Activated naive CD8-positive, alpha-beta T cell treated with anti-CD3 and anti-CD28 coated beads, Interleukin-2, amount 50 U/mL, for 24 hours (primary cell): ENCODE measurements at regions not wholly inside any gene's neighbourhood (a gene's known extent, or its start where the extent isn't known, plus 50 kb on each side); places are given as distances from the start of the nearest gene placed in this dataset.

Experiments
- ATAC-seq: fragments of 150-1000 bp; cut with Tn5 transposase; one replicate; pipeline ENCODE4 v1.10.0; 2021
- DNase-seq: peaks from one replicate; pipeline ENCODE4 v3.0.0; 2021
- H3K27ac Mint-ChIP-seq: one replicate; pipeline ENCODE4 v1.8.0; 2021; ENCODE audit warnings: mild to moderate bottlenecking, mixed read lengths
- H3K27me3 Mint-ChIP-seq: one replicate; pipeline ENCODE4 v1.8.0; 2021; ENCODE audit warnings: mixed read lengths
- H3K36me3 Mint-ChIP-seq: one replicate; pipeline ENCODE4 v1.8.0; 2021; ENCODE audit warnings: low read depth, mixed read lengths
- H3K4me1 Mint-ChIP-seq: one replicate; pipeline ENCODE4 v1.8.0; 2021; ENCODE audit warnings: mixed read lengths
- H3K4me3 Mint-ChIP-seq: one replicate; pipeline ENCODE4 v1.8.0; 2021; ENCODE audit warnings: mild to moderate bottlenecking, moderate library complexity, mixed read lengths
- H3K9me3 Mint-ChIP-seq: one replicate; pipeline ENCODE4 v1.8.0; 2021; ENCODE audit warnings: mixed read lengths

DNA sequence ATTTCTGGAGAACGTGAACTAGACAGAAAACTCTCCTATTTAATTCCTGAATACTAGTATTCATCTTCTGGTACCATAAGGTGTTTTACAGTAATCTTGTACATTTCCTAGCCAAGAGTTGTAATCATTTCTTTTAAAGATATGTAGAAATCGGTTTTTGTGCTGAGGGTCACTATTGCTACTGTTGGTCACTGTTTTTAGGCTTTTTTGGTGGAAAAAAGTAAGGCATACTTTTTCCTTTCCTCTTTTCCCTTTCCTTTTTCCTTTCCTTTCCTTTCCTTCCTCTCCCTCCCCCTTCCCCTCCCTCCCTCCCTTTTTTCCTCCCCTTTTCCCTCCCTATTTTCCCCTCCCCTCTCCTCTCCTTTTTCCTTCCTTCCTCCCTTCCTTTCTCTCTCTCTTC lies 706.4 kb upstream of the GOT2 start:
- ATAC-seq (no peak), DNase-seq (no peak)
- peaks cover 7% of the 10 kb centered on the region for H3K9me3 Mint-ChIP-seq
- no peak overlapping the region for H3K27ac Mint-ChIP-seq
- no peaks in the 10 kb centered on the region for H3K27me3 Mint-ChIP-seq
- H3K36me3 Mint-ChIP-seq = no peaks in the 10 kb centered on the region
- H3K4me1 Mint-ChIP-seq = no peaks in the 10 kb centered on the region
- no peak overlapping the region for H3K4me3 Mint-ChIP-seq

DNA sequence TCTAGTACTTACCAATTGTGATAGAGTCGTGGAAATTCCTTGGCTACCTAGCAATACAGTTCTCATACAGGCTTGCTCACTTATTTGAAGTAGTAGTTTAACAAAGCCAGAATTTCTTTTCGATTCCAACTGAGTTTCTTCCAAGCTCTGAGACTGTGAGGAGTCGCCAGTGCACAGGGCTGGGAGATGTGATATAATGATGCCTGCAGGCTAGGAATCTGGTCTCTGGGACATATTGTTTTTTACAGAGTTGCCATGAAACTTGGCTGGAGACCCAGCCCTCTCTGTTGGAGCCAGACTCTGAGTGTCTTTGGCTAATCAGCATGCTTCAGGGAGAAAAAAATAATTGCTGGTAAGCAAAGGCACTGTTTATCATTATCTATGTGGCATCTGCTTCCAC lies 698.8 kb upstream of the GOT2 start:
- Mint-ChIP-seq H3K27ac (no peak overlapping the region), H3K9me3 (peaks cover 21% of the 10 kb centered on the region), H3K4me3 (no peak overlapping the region), H3K27me3 (no peaks in the 10 kb centered on the region), H3K36me3 (no peaks in the 10 kb centered on the region), H3K4me1 (no peaks in the 10 kb centered on the region)
- DNase-seq (no peak), ATAC-seq (no peak)

DNA sequence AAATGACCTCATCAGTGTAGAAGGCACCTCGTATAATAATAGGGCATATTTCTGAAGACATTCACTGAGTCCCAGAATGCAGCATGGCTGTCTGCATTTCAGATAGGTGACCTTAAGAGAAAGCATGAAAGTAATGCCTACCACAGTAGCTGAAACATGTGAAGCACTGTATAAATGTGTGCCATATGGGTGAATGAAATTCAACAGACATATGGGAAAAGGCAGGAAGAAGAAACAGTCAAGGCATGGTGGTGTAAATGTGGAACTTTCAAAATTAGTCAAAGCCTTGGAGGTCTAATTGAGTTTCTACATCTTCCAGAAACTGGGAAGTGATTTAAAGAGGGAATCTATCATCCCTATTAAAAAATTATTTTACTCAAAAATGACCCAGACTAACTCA lies 698.2 kb upstream of the GOT2 start:
- ATAC-seq = no peak
- no peak for DNase-seq
- Mint-ChIP-seq H3K9me3 (peaks cover 21% of the 10 kb centered on the region), H3K4me3 (no peak overlapping the region), H3K27me3 (no peaks in the 10 kb centered on the region), H3K36me3 (no peaks in the 10 kb centered on the region), H3K4me1 (no peaks in the 10 kb centered on the region), H3K27ac (no peak overlapping the region)

DNA sequence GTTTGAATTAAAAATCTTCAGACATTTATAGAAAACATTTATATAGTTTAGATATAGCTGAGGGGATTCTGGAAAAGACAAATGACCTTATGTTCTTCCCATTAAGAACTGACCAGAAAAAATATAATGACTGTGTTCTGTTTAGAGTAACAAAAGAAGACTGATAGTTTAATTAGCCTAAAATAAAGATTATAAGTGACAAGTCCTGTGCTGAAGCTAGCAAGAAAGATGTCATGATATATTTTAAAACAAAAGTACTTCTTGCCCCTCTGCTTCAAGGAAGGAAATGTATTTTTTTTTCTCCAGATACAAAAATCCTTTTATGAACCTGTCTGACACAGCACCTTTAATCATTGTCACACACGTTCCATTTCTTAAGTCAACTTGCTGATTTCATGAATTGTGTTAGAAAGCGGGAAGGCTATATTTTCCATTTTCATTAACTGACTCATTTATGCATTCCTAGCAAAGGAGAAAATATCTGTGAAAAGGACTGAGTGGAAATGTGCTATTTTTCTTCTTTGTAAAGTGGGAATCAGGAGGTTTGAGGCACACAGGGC lies 690.7 kb upstream of the GOT2 start:
- ATAC-seq = no peak
- Mint-ChIP-seq H3K27ac (no peak overlapping the region), H3K27me3 (no peaks in the 10 kb centered on the region), H3K4me1 (no peaks in the 10 kb centered on the region), H3K36me3 (no peaks in the 10 kb centered on the region), H3K9me3 (peaks cover 6% of the 10 kb centered on the region), H3K4me3 (no peak overlapping the region)
- DNase-seq = no peak

DNA sequence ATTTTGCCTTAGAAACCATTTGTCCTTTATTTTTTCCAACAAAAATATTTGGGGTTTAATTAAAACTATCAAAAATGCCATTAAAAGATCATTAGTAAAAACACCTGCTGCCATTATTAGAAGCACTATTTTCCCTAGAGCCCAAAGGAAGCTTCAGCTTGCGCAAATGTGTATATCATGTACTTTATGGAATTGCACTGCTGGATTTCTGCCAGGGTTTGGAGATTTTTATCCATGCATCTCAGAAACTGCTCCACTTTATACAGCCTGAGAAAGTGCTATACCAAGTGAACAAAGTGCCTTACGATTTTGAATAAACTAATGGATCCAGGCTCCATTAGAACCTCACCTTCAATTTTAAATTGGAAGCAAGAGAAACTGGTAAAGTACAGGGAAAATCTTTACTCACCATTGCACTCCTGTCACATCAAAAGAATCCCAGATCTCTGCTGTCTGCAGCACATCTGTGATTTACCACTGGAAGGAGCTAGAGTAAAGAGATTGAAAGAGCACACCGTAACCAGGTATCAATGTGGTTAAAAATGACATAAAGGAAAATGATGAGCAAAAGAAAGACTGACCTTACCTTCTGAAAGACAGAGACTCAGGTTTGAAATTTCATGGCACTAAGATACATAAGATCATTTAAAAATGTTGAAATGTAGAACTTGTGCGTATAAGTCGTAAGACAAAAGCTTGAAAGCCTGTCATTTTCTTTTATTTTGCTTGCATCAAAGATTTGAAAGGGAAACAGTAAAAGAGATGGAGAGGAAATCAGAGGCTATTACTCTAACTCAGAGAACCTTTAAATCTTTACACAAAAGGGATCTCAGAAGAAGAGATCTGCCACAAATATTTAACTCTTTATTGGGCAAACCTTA lies 678.1 kb upstream of the GOT2 start:
- no peak for DNase-seq
- no peaks in the 10 kb centered on the region for H3K4me1 Mint-ChIP-seq
- no peak for ATAC-seq
- no peak overlapping the region for H3K27ac Mint-ChIP-seq
- H3K9me3 Mint-ChIP-seq = peaks cover 9% of the 10 kb centered on the region
- no peaks in the 10 kb centered on the region for H3K27me3 Mint-ChIP-seq
- H3K4me3 Mint-ChIP-seq = no peak overlapping the region
- no peaks in the 10 kb centered on the region for H3K36me3 Mint-ChIP-seq

DNA sequence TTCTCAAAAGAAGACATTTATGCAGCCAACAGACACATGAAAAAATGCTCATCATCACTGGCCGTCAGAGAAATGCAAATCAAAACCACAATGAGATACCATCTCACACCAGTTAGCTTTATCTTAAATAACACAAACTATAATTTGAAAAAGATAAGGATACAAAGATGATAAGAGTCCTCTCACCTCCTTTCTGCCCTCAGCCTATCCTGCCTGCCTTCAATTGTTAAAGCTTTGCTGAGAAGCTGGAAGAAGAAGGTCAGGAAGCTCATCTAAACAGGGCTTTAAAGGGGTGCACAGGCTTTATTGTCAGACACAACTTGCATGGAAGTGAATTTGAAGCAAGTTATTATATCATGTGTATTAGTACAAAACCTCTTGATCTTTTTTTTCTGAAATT lies 676.3 kb upstream of the GOT2 start:
- H3K4me1 Mint-ChIP-seq = no peaks in the 10 kb centered on the region
- DNase-seq (no peak), ATAC-seq (no peak)
- H3K36me3 Mint-ChIP-seq = no peaks in the 10 kb centered on the region
- H3K27ac Mint-ChIP-seq = no peak overlapping the region
- H3K9me3 Mint-ChIP-seq = peaks cover 9% of the 10 kb centered on the region
- no peaks in the 10 kb centered on the region for H3K27me3 Mint-ChIP-seq
- no peak overlapping the region for H3K4me3 Mint-ChIP-seq

DNA sequence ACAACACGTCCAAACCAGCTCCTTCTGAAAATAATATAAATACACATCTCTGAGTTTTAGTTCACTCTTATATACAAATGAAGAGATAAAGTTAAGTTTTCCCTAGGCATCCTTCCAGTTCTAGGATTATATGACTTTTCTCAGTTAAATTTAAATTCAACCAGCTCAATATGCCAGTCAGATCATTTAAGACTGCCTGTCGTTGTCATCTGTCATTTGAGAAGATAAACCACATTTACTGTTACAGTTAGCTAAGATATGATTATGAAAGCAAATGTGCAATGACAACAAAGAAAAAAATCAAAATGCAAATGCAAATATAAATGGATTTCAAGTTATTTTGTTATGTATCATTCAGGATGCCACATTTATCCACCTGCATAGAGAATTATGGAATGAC lies 671.7 kb upstream of the GOT2 start:
- Mint-ChIP-seq H3K9me3 (peaks cover 3% of the 10 kb centered on the region), H3K27me3 (no peaks in the 10 kb centered on the region), H3K36me3 (no peaks in the 10 kb centered on the region), H3K27ac (no peak overlapping the region), H3K4me3 (no peak overlapping the region), H3K4me1 (no peaks in the 10 kb centered on the region)
- DNase-seq (no peak), ATAC-seq (no peak)

DNA sequence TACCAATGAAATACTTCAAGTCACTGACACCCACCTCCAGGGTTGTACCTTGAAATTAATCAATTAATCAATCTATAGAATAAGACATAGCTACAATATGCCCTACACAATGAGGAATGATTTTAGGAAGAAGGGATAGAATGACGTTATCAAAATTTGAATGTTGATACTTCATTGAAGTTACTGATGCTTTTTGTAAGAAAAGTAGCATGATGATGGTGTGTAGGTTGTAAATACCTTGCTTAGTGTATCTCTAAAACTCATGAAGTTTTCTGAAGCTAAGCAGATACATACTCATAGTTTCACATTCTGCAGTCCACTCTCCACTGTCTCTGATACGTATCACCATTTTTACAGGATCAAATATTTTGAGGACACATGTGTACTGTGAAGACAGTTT lies 670.4 kb upstream of the GOT2 start:
- Mint-ChIP-seq H3K27ac (no peak overlapping the region), H3K27me3 (no peaks in the 10 kb centered on the region), H3K4me1 (no peaks in the 10 kb centered on the region), H3K4me3 (no peak overlapping the region), H3K36me3 (no peaks in the 10 kb centered on the region), H3K9me3 (peaks cover 3% of the 10 kb centered on the region)
- ATAC-seq = no peak
- DNase-seq = no peak

DNA sequence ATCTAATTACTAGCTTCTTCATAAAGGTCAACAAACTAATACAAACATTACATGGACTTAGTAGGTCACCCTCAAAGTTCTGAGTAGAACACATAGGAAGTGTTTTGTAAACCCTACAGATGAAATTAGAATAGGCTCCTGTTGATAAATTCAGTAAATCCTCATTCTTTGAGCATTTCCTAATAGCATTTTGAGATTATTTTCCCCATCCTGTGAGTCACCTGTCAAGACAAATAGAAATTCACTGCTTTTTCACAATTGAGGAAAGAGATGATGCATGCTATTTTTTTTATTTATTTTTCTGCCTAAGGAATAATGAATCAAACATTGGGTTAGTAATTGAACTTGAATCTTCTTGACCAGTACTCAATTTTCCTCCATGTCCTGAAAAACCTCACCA lies 666.7 kb upstream of the GOT2 start:
- no peak overlapping the region for H3K4me3 Mint-ChIP-seq
- no peaks in the 10 kb centered on the region for H3K27me3 Mint-ChIP-seq
- peaks cover 12% of the 10 kb centered on the region for H3K9me3 Mint-ChIP-seq
- DNase-seq = no peak
- no peak for ATAC-seq
- no peak overlapping the region for H3K27ac Mint-ChIP-seq
- H3K36me3 Mint-ChIP-seq = no peaks in the 10 kb centered on the region
- H3K4me1 Mint-ChIP-seq = no peaks in the 10 kb centered on the region

DNA sequence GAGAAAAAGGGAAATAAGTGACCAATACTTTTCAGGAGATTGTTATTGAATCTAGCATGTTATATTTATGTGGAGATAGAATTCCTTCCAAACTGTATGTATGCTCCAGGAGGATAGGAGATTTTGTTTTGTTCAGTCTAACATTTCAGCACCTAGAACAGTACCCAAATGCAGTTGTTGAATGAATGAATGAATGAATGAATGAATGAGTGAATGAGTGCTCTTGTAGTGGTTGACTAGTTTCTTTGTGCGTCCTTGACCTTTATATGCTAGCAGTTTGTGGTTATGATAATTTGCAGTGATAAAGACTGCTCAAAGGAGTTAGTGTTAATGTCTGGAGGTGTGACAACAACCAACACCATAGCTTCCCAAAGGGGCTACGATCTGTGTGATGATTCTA lies 663.5 kb upstream of the GOT2 start:
- Mint-ChIP-seq H3K27ac (no peak overlapping the region), H3K36me3 (no peaks in the 10 kb centered on the region), H3K27me3 (no peaks in the 10 kb centered on the region)

DNA sequence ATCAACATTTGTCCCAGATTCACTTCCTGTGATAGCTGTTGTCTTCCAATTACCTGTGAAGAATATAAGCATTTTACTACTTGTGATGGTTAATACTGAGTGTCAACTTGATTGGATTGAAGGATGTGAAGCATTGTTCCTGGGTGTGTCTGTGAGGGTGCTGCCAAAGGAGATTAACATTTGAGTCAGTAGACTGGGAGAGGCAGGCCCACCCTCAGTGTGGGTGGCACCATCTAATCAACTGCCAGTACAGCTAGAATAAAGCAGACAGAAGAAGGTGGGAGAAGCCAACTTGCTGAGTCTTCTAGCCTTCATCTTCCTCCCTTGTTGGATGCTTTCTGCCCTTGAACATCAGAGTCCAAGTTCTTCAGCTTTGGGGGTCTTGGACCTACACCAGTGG lies 660.4 kb upstream of the GOT2 start:
- Mint-ChIP-seq H3K36me3 (no peaks in the 10 kb centered on the region), H3K9me3 (peaks cover 12% of the 10 kb centered on the region), H3K4me3 (no peak overlapping the region), H3K27me3 (no peaks in the 10 kb centered on the region), H3K4me1 (no peaks in the 10 kb centered on the region), H3K27ac (no peak overlapping the region)
- no peak for ATAC-seq
- no peak for DNase-seq

More for the DNA sequence above, 663.5 kb upstream of the GOT2 start:
- ATAC-seq (no peak), DNase-seq (no peak)
- Mint-ChIP-seq H3K9me3 (peaks cover 12% of the 10 kb centered on the region), H3K4me1 (no peaks in the 10 kb centered on the region), H3K4me3 (no peak overlapping the region)

DNA sequence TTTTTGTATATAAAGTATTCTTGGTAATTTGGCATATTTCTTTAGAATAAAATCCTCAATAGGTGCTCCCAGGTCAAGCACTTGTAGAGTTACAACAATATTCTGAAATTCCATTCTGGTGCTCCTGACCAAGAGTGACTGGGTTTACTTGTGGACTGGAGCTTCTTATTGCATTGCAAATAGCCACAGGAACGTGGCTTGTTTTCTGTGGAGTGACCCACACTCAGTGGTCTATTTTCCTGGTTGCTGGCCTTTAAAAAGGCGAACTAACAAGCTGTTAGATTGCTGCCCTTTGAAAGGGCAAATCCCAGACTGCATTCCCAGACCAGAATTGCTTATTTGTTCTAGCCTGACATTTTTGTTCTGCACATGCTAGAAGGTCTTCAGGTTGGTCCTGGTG lies 658.8 kb upstream of the GOT2 start:
- Mint-ChIP-seq H3K27me3 (no peaks in the 10 kb centered on the region), H3K9me3 (peaks cover 22% of the 10 kb centered on the region), H3K4me1 (no peaks in the 10 kb centered on the region)

DNA sequence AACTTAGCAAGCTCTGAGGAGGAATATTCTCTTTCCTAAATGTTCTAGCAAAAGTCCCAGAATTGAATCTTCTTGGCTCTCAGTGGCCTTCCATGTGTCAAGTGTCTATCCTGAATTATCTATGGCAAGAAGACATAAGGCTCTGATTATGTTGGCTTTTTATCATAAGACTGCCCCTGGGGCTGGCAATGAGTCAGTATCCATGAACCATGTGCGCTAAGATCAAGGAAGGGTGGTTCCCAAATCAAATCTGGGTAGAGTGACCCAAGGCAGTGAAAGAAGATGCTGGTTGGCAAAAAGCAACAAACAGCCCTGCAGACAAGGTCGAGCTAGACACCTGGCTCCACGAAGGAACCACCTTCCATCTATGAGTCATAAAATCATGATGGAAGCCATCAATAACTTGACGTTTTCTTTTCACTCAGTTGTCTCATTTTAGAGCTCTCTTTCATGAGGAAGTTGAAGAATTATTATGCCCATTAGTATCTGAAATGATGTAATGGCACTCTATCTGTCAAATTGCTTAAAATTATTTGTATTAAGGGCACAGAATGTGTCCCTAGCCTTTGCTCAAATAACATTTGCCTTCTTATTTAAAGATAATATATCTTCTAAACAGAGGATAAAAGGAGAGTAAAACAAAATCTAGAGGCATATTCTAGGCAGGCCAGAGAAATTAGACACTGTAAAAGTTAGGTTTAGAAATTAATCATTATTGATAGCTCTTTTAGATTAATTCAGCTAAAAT lies 657.7 kb upstream of the GOT2 start:
- H3K9me3 Mint-ChIP-seq = peaks cover 12% of the 10 kb centered on the region
- DNase-seq (no peak), ATAC-seq (no peak)
- no peaks in the 10 kb centered on the region for H3K36me3 Mint-ChIP-seq
- H3K27me3 Mint-ChIP-seq = no peaks in the 10 kb centered on the region
- H3K4me1 Mint-ChIP-seq = no peaks in the 10 kb centered on the region
- no peak overlapping the region for H3K27ac Mint-ChIP-seq
- H3K4me3 Mint-ChIP-seq = no peak overlapping the region

More for the DNA sequence above, 658.8 kb upstream of the GOT2 start:
- ATAC-seq (no peak), DNase-seq (no peak)
- Mint-ChIP-seq H3K27ac (no peak overlapping the region), H3K36me3 (no peaks in the 10 kb centered on the region), H3K4me3 (no peak overlapping the region)

DNA sequence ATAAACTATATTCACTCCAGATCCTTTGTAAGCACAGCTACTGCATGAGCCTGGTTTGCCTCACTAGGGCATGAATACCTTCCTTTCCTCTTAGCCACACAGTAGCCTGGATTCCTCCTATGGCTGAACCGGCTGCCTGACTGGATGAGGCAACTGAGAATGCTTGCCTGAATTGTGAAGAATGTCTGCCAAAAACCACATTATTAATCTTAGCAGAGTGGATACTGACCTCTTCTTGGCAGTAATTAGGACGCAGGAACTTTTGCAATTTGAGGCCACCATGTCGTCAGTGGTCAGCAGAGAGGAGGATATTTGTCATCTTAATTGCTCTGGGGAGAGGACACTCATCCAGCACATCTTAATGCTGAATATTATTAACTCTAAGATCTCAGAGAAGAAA lies 651.8 kb upstream of the GOT2 start:
- H3K9me3 Mint-ChIP-seq = peaks cover 11% of the 10 kb centered on the region
- no peak overlapping the region for H3K4me3 Mint-ChIP-seq
- ATAC-seq (no peak), DNase-seq (no peak)
- H3K4me1 Mint-ChIP-seq = no peaks in the 10 kb centered on the region
- no peaks in the 10 kb centered on the region for H3K27me3 Mint-ChIP-seq
- H3K27ac Mint-ChIP-seq = no peak overlapping the region
- no peaks in the 10 kb centered on the region for H3K36me3 Mint-ChIP-seq

DNA sequence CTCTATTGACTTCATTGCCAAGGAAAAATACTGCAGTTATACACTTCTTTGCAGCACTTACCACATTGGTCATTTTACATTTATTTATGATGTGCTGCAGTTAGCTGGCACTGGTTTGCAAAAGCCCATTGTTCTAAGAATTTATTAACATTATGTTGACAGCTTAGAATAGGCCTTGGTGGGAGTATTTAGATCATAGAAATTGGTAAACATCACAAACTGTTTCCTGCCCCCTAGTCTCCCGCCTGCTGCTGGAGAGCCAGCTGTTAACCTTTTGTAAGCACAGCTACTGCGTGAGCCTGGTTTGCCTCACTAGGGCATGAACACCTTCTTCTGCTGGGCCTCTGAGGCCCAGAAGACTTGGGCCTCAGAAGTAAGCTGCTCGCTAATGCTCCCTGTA lies 651.4 kb upstream of the GOT2 start:
- no peaks in the 10 kb centered on the region for H3K4me1 Mint-ChIP-seq
- no peak for DNase-seq
- ATAC-seq = no peak
- no peaks in the 10 kb centered on the region for H3K36me3 Mint-ChIP-seq
- no peak overlapping the region for H3K4me3 Mint-ChIP-seq
- no peaks in the 10 kb centered on the region for H3K27me3 Mint-ChIP-seq
- peaks cover 11% of the 10 kb centered on the region for H3K9me3 Mint-ChIP-seq
- no peak overlapping the region for H3K27ac Mint-ChIP-seq
